HepG2 (cell line): ENCODE measurements at regions not wholly inside any gene's neighbourhood (a gene's known extent, or its start where the extent isn't known, plus 50 kb on each side); places are given as distances from the start of the nearest gene placed in this dataset.

Experiments used
- ATAC-seq: fragments of 200-7000 bp; cut with Tn5 transposase; 3 replicates; pipeline ENCODE4 v1.9.1; 2020; ENCODE audit warnings: mild to moderate bottlenecking, moderate library complexity
- BruUV-seq: library from RNA; stranded (reverse); fragments of 400-500 nt; replicated peaks from 2 replicates; lab custom pipeline; 2021; lab: Mats Ljungman, UMichigan
- CTCF ChIA-PET: fragments of 300-600 bp; formaldehyde crosslinking; extraction: SDS; loops from one replicate; lab custom pipeline; 2021; ENCODE audit warnings: low total read pairs, inconsistent platforms, low intra/inter-chr PET ratio; lab: Yijun Ruan, JAX
- POLR2A ChIA-PET: fragments of 350-600 bp; sonication (Branson Sonifier 250); formaldehyde crosslinking; loops from one replicate; lab custom pipeline; 2020; ENCODE audit warnings: antibody characterized with exemption, inconsistent platforms; lab: Yijun Ruan, JAX
- DNase-seq: peaks from one replicate; pipeline ENCODE4 v3.0.0-alpha.2; 2015; ENCODE audit warnings: low spot score
- FAIRE-seq: peaks from 3 replicates; lab custom pipeline; 2011; peaks lifted over from hg19 to GRCh38; lab: Jason Lieb, UNC
- H2AFZ ChIP-seq: one replicate; pipeline ENCODE4 v1.6.1; 2011; ENCODE audit warnings: low read length, inconsistent platforms
- H3K27ac ChIP-seq: fragments of 300-600 bp; 3 replicates; pipeline ENCODE4 v1.8.0; 2011; ENCODE audit warnings: mixed run types, mild to moderate bottlenecking, mixed read lengths, low read length, inconsistent platforms; ENCODE audit not compliant: insufficient read depth; ENCODE audit errors: extremely low read length
- H3K27me3 ChIP-seq, 2 experiments: fragments of 200-600 bp in 1 of 2; 2 replicates in 1 of 2; 3 replicates in 1 of 2; pipeline versions ENCODE4 v1.6.0 to v1.8.0; 2011; ENCODE audit warnings: low read length in 2 of 2, mild to moderate bottlenecking in 2 of 2, moderate library complexity in 2 of 2, inconsistent platforms in 1 of 2; ENCODE audit not compliant: insufficient read depth in 2 of 2, control insufficient read depth in 1 of 2
- H3K36me3 ChIP-seq, 2 experiments: fragments of 200-600 bp in 1 of 2; replicated peaks in 1 of 2; 2 replicates in 1 of 2; 3 replicates in 1 of 2; pipeline versions ENCODE4 v1.5.1 to v1.8.0; 2011; ENCODE audit warnings: low read length in 2 of 2, inconsistent platforms in 1 of 2; ENCODE audit not compliant: insufficient read depth in 2 of 2, control insufficient read depth in 1 of 2
- H3K4me1 ChIP-seq: 2 replicates; pipeline ENCODE4 v1.5.1; 2012; ENCODE audit warnings: low read length, inconsistent platforms; ENCODE audit not compliant: insufficient read depth
- H3K4me2 ChIP-seq: 2 replicates; pipeline ENCODE4 v1.6.0; 2011; ENCODE audit warnings: low read depth, low read length, inconsistent platforms
- H3K4me3 ChIP-seq, 3 experiments: fragments of 200-600 bp in 1 of 3; sonication (generic), shearing (Covaris generic) in 1 of 3; replicated peaks in 1 of 3; 2 replicates each; pipeline ENCODE4 v1.5.1; 2011 to 2016; ENCODE audit warnings: low read length in 3 of 3, inconsistent platforms in 2 of 3, low read depth in 2 of 3, mild to moderate bottlenecking in 2 of 3, control low read depth in 1 of 3, mixed read lengths in 1 of 3; ENCODE audit not compliant: insufficient read depth in 1 of 3
- H3K79me2 ChIP-seq: one replicate; pipeline ENCODE4 v1.6.1; 2011; ENCODE audit warnings: low read length, inconsistent platforms; ENCODE audit not compliant: insufficient read depth
- H3K9ac ChIP-seq: 2 replicates; pipeline ENCODE4 v1.6.0; 2011; ENCODE audit warnings: mild to moderate bottlenecking, low read depth, low read length, inconsistent platforms; ENCODE audit not compliant: insufficient read depth
- H3K9me3 ChIP-seq: 2 replicates; pipeline ENCODE4 v1.5.1; 2012; ENCODE audit warnings: mild to moderate bottlenecking, low read length
- H4K20me1 ChIP-seq: 2 replicates; pipeline ENCODE4 v1.6.0; 2011; ENCODE audit warnings: inconsistent platforms, mild to moderate bottlenecking, low read length, moderate library complexity; ENCODE audit not compliant: insufficient read depth
- HDAC1 ChIP-seq: sonication (generic); formaldehyde crosslinking; IDR thresholded peaks from 2 replicates; pipeline ENCODE4 v1.5.1; 2020; ENCODE audit warnings: mild to moderate bottlenecking, missing genetic modification reagents
- JUN ChIP-seq: sonication (generic); formaldehyde crosslinking; IDR thresholded peaks from 2 replicates; pipeline ENCODE4 v1.4.0; 2020; ENCODE audit warnings: mild to moderate bottlenecking, missing genetic modification reagents
- MYPOP ChIP-seq: sonication (generic); formaldehyde crosslinking; IDR thresholded peaks from 2 replicates; pipeline ENCODE4 v1.8.1; 2023; ENCODE audit warnings: mild to moderate bottlenecking, moderate library complexity, missing genetic modification reagents
- SOX5 ChIP-seq: IDR thresholded peaks from 2 replicates; pipeline ENCODE4 v1.6.1; 2016; ENCODE audit warnings: borderline replicate concordance
- ZBTB38 ChIP-seq: sonication (generic); formaldehyde crosslinking; IDR thresholded peaks from 2 replicates; pipeline ENCODE4 v1.5.1; 2020; ENCODE audit warnings: mild to moderate bottlenecking, missing genetic modification reagents
- ZBTB7B ChIP-seq: sonication (generic); formaldehyde crosslinking; IDR thresholded peaks from 2 replicates; pipeline ENCODE4 v1.4.0; 2020; ENCODE audit warnings: missing genetic modification reagents
- ZMYM2 ChIP-seq: sonication (generic); formaldehyde crosslinking; IDR thresholded peaks from 2 replicates; pipeline ENCODE4 v1.8.0; 2022; ENCODE audit warnings: mild to moderate bottlenecking, missing genetic modification reagents
- ZNF225 ChIP-seq: sonication (generic); formaldehyde crosslinking; IDR thresholded peaks from 2 replicates; pipeline ENCODE4 v1.4.0; 2020; ENCODE audit warnings: mild to moderate bottlenecking, missing genetic modification reagents
- ZNF264 ChIP-seq: sonication (generic); formaldehyde crosslinking; IDR thresholded peaks from 2 replicates; pipeline ENCODE4 v1.4.0; 2020; ENCODE audit warnings: missing genetic modification reagents
- ZNF367 ChIP-seq: sonication (generic); formaldehyde crosslinking; IDR thresholded peaks from 2 replicates; pipeline ENCODE4 v1.4.0; 2020; ENCODE audit warnings: missing genetic modification reagents, borderline replicate concordance
- ZNF430 ChIP-seq: sonication (generic); formaldehyde crosslinking; IDR thresholded peaks from 2 replicates; pipeline ENCODE4 v1.9.0; 2021; ENCODE audit warnings: mild to moderate bottlenecking, missing genetic modification reagents
- ZNF580 ChIP-seq: IDR thresholded peaks from 2 replicates; pipeline ENCODE4 v1.6.1; 2016; ENCODE audit warnings: low read depth, borderline replicate concordance
- ZSCAN22 ChIP-seq: sonication (generic); formaldehyde crosslinking; IDR thresholded peaks from 2 replicates; pipeline ENCODE4 v1.4.0; 2020; ENCODE audit warnings: mild to moderate bottlenecking, missing genetic modification reagents
- WGBS: methylation state at CpG from one replicate; pipeline ENCODE4 v1.1.6; 2017; ENCODE audit warnings: low lambda C conversion rate; 5-methylcytosine and 5-hydroxymethylcytosine counted together
- in situ Hi-C: cut with HindIII; loops from 2 replicates; pipeline ENCODE4 v1.10.0; 2017; ENCODE audit warnings: low pct_unique_long_range_greater_than_20kb; ENCODE audit not compliant: extremely low pct_ligation_motif_present
- intact Hi-C: fragments of 100-400 bp; cut with micrococcal nuclease; formaldehyde crosslinking; loops from one replicate; pipeline ENCODE4 v1.10.0; 2022; ENCODE audit not compliant: unreplicated experiment
- TF ChIP-seq, protein P1 (sequence below): sonication (generic); formaldehyde crosslinking; IDR thresholded peaks from 2 replicates; pipeline ENCODE4 v1.9.0; 2021; ENCODE audit warnings: missing genetic modification reagents, mild to moderate bottlenecking, borderline replicate concordance
- TF ChIP-seq, protein P2 (sequence below), 2 experiments: fragments of 450-650 bp in 1 of 2; sonication (generic) in 1 of 2; formaldehyde crosslinking in 1 of 2; IDR thresholded peaks; 2 replicates each; pipeline versions ENCODE4 v1.6.1 to v1.8.0; 2016 to 2022; ENCODE audit warnings: antibody characterized with exemption in 1 of 2, mild to moderate bottlenecking in 1 of 2, missing genetic modification reagents in 1 of 2

DNA sequence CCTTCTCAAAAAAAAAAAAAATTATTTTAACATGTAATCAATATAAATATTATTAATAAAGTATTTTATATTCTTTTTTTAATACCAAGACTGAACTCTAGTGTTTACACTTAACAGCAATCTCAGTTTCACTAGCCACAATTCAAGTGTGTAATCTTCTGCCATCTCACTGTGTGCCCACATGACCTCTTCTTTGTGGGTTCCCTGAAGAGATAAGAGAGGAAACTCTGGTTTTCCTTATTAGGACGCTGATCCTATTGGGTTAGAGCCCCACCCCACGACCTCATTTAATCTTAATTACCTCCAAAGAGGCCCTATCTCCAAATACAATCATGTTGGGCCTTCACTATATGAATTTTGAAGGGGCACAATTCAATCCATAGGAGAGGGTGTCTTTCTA lies 177.6 kb downstream of the STK31 start:
- ATAC-seq (no peak), DNase-seq (no peak), FAIRE-seq (no peak)
- Histone ChIP-seq H2AFZ (no peak overlapping the region), H3K9me3 (no peaks in the 10 kb centered on the region), H3K4me1 (no peaks in the 10 kb centered on the region), H3K79me2 (no peaks in the 10 kb centered on the region), H3K36me3 (no peaks in the 10 kb centered on the region), H3K27me3 (no peaks in the 10 kb centered on the region), H3K4me3 (no peak overlapping the region), H3K4me2 (no peak overlapping the region), H3K9ac (no peak overlapping the region), H3K27ac (no peak overlapping the region), H4K20me1 (no peaks in the 10 kb centered on the region)
- WGBS = 0% methylated on average over 2 of the region's 2 CpGs
- ChIA-PET POLR2A (no interaction called here), CTCF (no interaction called here)
- intact Hi-C loops (no loop called here), in situ Hi-C loops (no loop called here)
- TF ChIP-seq ZBTB38 (CRISPR knock-in tag) (no peak), ZMYM2 (CRISPR knock-in tag) (no peak), ZNF430 (no peak), ZNF580 (CRISPR knock-in tag) (no peak), ZNF367 (CRISPR knock-in tag) (no peak), ZBTB7B (CRISPR knock-in tag) (no peak), HDAC1 (CRISPR knock-in tag) (no peak), ZNF225 (CRISPR knock-in tag) (no peak), JUN (no peak), ZSCAN22 (CRISPR knock-in tag) (no peak), SOX5 (no peak), MYPOP (no peak), ZNF264 (CRISPR knock-in tag) (no peak)
- TF ChIP-seq, protein P1, sequence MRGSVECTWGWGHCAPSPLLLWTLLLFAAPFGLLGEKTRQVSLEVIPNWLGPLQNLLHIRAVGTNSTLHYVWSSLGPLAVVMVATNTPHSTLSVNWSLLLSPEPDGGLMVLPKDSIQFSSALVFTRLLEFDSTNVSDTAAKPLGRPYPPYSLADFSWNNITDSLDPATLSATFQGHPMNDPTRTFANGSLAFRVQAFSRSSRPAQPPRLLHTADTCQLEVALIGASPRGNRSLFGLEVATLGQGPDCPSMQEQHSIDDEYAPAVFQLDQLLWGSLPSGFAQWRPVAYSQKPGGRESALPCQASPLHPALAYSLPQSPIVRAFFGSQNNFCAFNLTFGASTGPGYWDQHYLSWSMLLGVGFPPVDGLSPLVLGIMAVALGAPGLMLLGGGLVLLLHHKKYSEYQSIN (CRISPR knock-in tag) = no peak
- TF ChIP-seq, protein P2, sequence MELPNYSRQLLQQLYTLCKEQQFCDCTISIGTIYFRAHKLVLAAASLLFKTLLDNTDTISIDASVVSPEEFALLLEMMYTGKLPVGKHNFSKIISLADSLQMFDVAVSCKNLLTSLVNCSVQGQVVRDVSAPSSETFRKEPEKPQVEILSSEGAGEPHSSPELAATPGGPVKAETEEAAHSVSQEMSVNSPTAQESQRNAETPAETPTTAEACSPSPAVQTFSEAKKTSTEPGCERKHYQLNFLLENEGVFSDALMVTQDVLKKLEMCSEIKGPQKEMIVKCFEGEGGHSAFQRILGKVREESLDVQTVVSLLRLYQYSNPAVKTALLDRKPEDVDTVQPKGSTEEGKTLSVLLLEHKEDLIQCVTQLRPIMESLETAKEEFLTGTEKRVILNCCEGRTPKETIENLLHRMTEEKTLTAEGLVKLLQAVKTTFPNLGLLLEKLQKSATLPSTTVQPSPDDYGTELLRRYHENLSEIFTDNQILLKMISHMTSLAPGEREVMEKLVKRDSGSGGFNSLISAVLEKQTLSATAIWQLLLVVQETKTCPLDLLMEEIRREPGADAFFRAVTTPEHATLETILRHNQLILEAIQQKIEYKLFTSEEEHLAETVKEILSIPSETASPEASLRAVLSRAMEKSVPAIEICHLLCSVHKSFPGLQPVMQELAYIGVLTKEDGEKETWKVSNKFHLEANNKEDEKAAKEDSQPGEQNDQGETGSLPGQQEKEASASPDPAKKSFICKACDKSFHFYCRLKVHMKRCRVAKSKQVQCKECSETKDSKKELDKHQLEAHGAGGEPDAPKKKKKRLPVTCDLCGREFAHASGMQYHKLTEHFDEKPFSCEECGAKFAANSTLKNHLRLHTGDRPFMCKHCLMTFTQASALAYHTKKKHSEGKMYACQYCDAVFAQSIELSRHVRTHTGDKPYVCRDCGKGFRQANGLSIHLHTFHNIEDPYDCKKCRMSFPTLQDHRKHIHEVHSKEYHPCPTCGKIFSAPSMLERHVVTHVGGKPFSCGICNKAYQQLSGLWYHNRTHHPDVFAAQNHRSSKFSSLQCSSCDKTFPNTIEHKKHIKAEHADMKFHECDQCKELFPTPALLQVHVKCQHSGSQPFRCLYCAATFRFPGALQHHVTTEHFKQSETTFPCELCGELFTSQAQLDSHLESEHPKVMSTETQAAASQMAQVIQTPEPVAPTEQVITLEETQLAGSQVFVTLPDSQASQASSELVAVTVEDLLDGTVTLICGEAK (IDR thresholded peaks at IDR 0.05) = no peak
- TF ChIP-seq, protein P2 (CRISPR knock-in tag; IDR thresholded peaks at IDR 0.05) = no peak
- BruUV-seq = no TSS peak
